HAP-1 (cell line): ENCODE measurements at regions not wholly inside any gene's neighbourhood (a gene's known extent, or its start where the extent isn't known, plus 50 kb on each side); places are given as distances from the start of the nearest gene placed in this dataset.

ENCODE experiments used
- DNase-seq, 2 experiments: peaks; one replicate each; pipeline ENCODE4 v3.0.0-alpha.2; 2016 to 2020; ENCODE audit warnings: low spot score in 2 of 2
- H3K27me3 ChIP-seq: fragments of 250-450 bp; sonication (Bioruptor Pico); 2 replicates; pipeline ENCODE4 v1.5.1; 2020; ENCODE audit warnings: low read depth, mild to moderate bottlenecking, moderate library complexity
- H3K36me3 ChIP-seq: fragments of 250-450 bp; sonication (Bioruptor Pico); replicated peaks from 2 replicates; pipeline ENCODE4 v1.5.1; 2020; ENCODE audit warnings: mild to moderate bottlenecking
- H3K4me1 ChIP-seq: fragments of 250-450 bp; sonication (Bioruptor Pico); 2 replicates; pipeline ENCODE4 v1.5.1; 2020; ENCODE audit warnings: mild to moderate bottlenecking
- H3K4me3 ChIP-seq: fragments of 250-450 bp; sonication (Bioruptor Pico); 2 replicates; pipeline ENCODE4 v1.5.1; 2020; ENCODE audit warnings: mild to moderate bottlenecking, moderate library complexity
- H3K9me3 ChIP-seq: fragments of 250-450 bp; sonication (Bioruptor Pico); 2 replicates; pipeline ENCODE4 v1.5.1; 2020; ENCODE audit warnings: mild to moderate bottlenecking, moderate library complexity
- in situ Hi-C: fragments of 300-500 bp; cut with MboI; formaldehyde crosslinking; loops from 3 replicates; pipeline ENCODE4 v1.14.3; 2020; ENCODE audit warnings: low sequenced_read_pairs, inconsistent platforms, mixed read lengths

- Histone ChIP-seq H3K27me3 (no peaks in the 10 kb centered on the region), H3K4me1 (no peaks in the 10 kb centered on the region), H3K36me3 (no peaks in the 10 kb centered on the region), H3K4me3 (no peak overlapping the region), H3K9me3 (no peaks in the 10 kb centered on the region)
- no peak for DNase-seq
- in situ Hi-C loops, result no loop called here
Observed at GRCh38 chr3:83842511-83842910, 1116.3 kb upstream of the CADM2 start.

GRCh38 chr3:83843716-83844115 is 1115.1 kb upstream of the CADM2 start:
- in situ Hi-C loops, result no loop called here
- no peak for DNase-seq
- Histone ChIP-seq H3K9me3 (no peaks in the 10 kb centered on the region), H3K4me1 (no peaks in the 10 kb centered on the region), H3K4me3 (no peak overlapping the region), H3K36me3 (no peaks in the 10 kb centered on the region), H3K27me3 (no peaks in the 10 kb centered on the region)

GRCh38 chr3:83849106-83849730 is 1109.6 kb upstream of the CADM2 start:
- H3K27me3 ChIP-seq, result no peaks in the 10 kb centered on the region
- H3K36me3 ChIP-seq, result no peaks in the 10 kb centered on the region
- no peak overlapping the region for H3K4me3 ChIP-seq
- in situ Hi-C loops, result no loop called here
- DNase-seq, result no peak
- no peaks in the 10 kb centered on the region for H3K4me1 ChIP-seq
- H3K9me3 ChIP-seq, result no peaks in the 10 kb centered on the region

- Histone ChIP-seq H3K27me3 (no peaks in the 10 kb centered on the region), H3K9me3 (no peaks in the 10 kb centered on the region), H3K4me3 (no peak overlapping the region), H3K4me1 (no peaks in the 10 kb centered on the region), H3K36me3 (no peaks in the 10 kb centered on the region)
- DNase-seq, result no peak
- in situ Hi-C loops, result no loop called here
Observed at GRCh38 chr3:83863380-83863779, 1095.4 kb upstream of the CADM2 start.

GRCh38 chr3:83868909-83869567 is 1089.8 kb upstream of the CADM2 start:
- no peak for DNase-seq
- Histone ChIP-seq H3K9me3 (no peaks in the 10 kb centered on the region), H3K4me3 (no peak overlapping the region), H3K27me3 (no peaks in the 10 kb centered on the region), H3K4me1 (no peaks in the 10 kb centered on the region), H3K36me3 (no peaks in the 10 kb centered on the region)
- in situ Hi-C loops, result no loop called here

- Histone ChIP-seq H3K9me3 (no peaks in the 10 kb centered on the region; the same call in 1 of the 2 replicates), H3K4me1 (no peaks in the 10 kb centered on the region), H3K27me3 (no peaks in the 10 kb centered on the region), H3K36me3 (no peaks in the 10 kb centered on the region), H3K4me3 (no peak overlapping the region)
- DNase-seq, result no peak
- in situ Hi-C loops, result no loop called here
Observed at GRCh38 chr3:83873550-83873949, 1085.2 kb upstream of the CADM2 start.

- H3K4me3 ChIP-seq, result no peak overlapping the region
- no peaks in the 10 kb centered on the region for H3K4me1 ChIP-seq
- no peaks in the 10 kb centered on the region; the same call in 1 of the 2 replicates for H3K9me3 ChIP-seq
- DNase-seq, result no peak
- H3K36me3 ChIP-seq, result no peaks in the 10 kb centered on the region
- no peaks in the 10 kb centered on the region for H3K27me3 ChIP-seq
- in situ Hi-C loops, result no loop called here
Observed at GRCh38 chr3:83877910-83878309, 1080.9 kb upstream of the CADM2 start.

GRCh38 chr3:83882701-83883100 is 1076.1 kb upstream of the CADM2 start:
- Histone ChIP-seq H3K4me1 (no peaks in the 10 kb centered on the region), H3K36me3 (no peaks in the 10 kb centered on the region), H3K9me3 (no peaks in the 10 kb centered on the region), H3K27me3 (no peaks in the 10 kb centered on the region), H3K4me3 (no peak overlapping the region)
- DNase-seq, result no peak
- in situ Hi-C loops, result no loop called here

GRCh38 chr3:83890039-83890762 is 1068.6 kb upstream of the CADM2 start:
- no peaks in the 10 kb centered on the region for H3K9me3 ChIP-seq
- no peak for DNase-seq
- no peaks in the 10 kb centered on the region for H3K36me3 ChIP-seq
- in situ Hi-C loops, result no loop called here
- no peaks in the 10 kb centered on the region for H3K4me1 ChIP-seq
- H3K4me3 ChIP-seq, result no peak overlapping the region
- H3K27me3 ChIP-seq, result no peaks in the 10 kb centered on the region

- DNase-seq, result no peak
- in situ Hi-C loops, result no loop called here
- Histone ChIP-seq H3K27me3 (no peaks in the 10 kb centered on the region), H3K4me1 (no peaks in the 10 kb centered on the region), H3K4me3 (no peak overlapping the region), H3K36me3 (no peaks in the 10 kb centered on the region), H3K9me3 (no peaks in the 10 kb centered on the region)
Observed at GRCh38 chr3:83890763-83891135, 1068.0 kb upstream of the CADM2 start.

- Histone ChIP-seq H3K27me3 (no peaks in the 10 kb centered on the region), H3K4me1 (no peaks in the 10 kb centered on the region), H3K36me3 (no peaks in the 10 kb centered on the region), H3K9me3 (no peaks in the 10 kb centered on the region), H3K4me3 (no peak overlapping the region)
- in situ Hi-C loops, result no loop called here
- no peak for DNase-seq
Observed at GRCh38 chr3:83894223-83894622, 1064.6 kb upstream of the CADM2 start.

GRCh38 chr3:83895892-83896291 is 1062.9 kb upstream of the CADM2 start:
- no peaks in the 10 kb centered on the region for H3K36me3 ChIP-seq
- H3K4me3 ChIP-seq, result no peak overlapping the region
- no peaks in the 10 kb centered on the region for H3K9me3 ChIP-seq
- no peaks in the 10 kb centered on the region for H3K27me3 ChIP-seq
- DNase-seq, result no peak
- in situ Hi-C loops, result no loop called here
- no peaks in the 10 kb centered on the region for H3K4me1 ChIP-seq

- no peaks in the 10 kb centered on the region for H3K9me3 ChIP-seq
- H3K4me1 ChIP-seq, result no peaks in the 10 kb centered on the region
- H3K36me3 ChIP-seq, result no peaks in the 10 kb centered on the region
- no peak overlapping the region for H3K4me3 ChIP-seq
- in situ Hi-C loops, result no loop called here
- no peak for DNase-seq
- H3K27me3 ChIP-seq, result no peaks in the 10 kb centered on the region
Observed at GRCh38 chr3:83902787-83903533, 1055.8 kb upstream of the CADM2 start.

GRCh38 chr3:83913381-83913780 is 1045.4 kb upstream of the CADM2 start:
- no peaks in the 10 kb centered on the region for H3K9me3 ChIP-seq
- in situ Hi-C loops, result no loop called here
- H3K4me3 ChIP-seq, result no peak overlapping the region
- no peak for DNase-seq
- H3K36me3 ChIP-seq, result no peaks in the 10 kb centered on the region
- H3K27me3 ChIP-seq, result no peaks in the 10 kb centered on the region
- H3K4me1 ChIP-seq, result no peaks in the 10 kb centered on the region
